Thyroid gland (tissue), 4 donors: ENCODE measurements at regions not wholly inside any gene's neighbourhood (a gene's known extent, or its start where the extent isn't known, plus 50 kb on each side); places are given as distances from the start of the nearest gene placed in this dataset.

Experiments used
- DNase-seq, 2 donors: peaks; one replicate each; pipeline ENCODE4 v3.0.0-alpha.2; 2019
- H3K27ac ChIP-seq, 3 donors: fragments of 200-600 bp; sonication (generic); 1 replicate in 2 of 3; 2 replicates in 1 of 3; pipeline ENCODE4 v1.5.1; 2016 to 2019; ENCODE audit warnings: mild to moderate bottlenecking in 1 of 3, moderate library complexity in 1 of 3
- H3K27me3 ChIP-seq: fragments of 200-600 bp; sonication (generic); one replicate; pipeline ENCODE4 v1.5.1; 2019
- H3K36me3 ChIP-seq, 2 donors: fragments of 200-600 bp; sonication (generic); one replicate each; pipeline ENCODE4 v1.5.1; 2016 to 2019
- H3K4me1 ChIP-seq, 2 donors: fragments of 200-600 bp; sonication (generic); one replicate each; pipeline ENCODE4 v1.5.1; 2017 to 2019
- H3K4me3 ChIP-seq, 3 donors: fragments of 200-600 bp; sonication (generic); replicated peaks in 1 of 3; 1 replicate in 2 of 3; 2 replicates in 1 of 3; pipeline ENCODE4 v1.5.1; 2016; ENCODE audit warnings: mild to moderate bottlenecking in 1 of 3
- H3K9me3 ChIP-seq: fragments of 200-600 bp; sonication (generic); one replicate; pipeline ENCODE4 v1.5.1; 2017
- POLR2A ChIP-seq, 2 donors: fragments of 450-650 bp; IDR thresholded peaks; one replicate each; pipeline ENCODE4 v1.6.1; 2017; ENCODE audit warnings: antibody characterized with exemption in 2 of 2, mild to moderate bottlenecking in 2 of 2, moderate library complexity in 1 of 2
- WGBS, 2 donors: methylation state at CpG; one replicate each; pipeline ENCODE4 v1.1.5; 2017; 5-methylcytosine and 5-hydroxymethylcytosine counted together
- intact Hi-C: fragments of 100-400 bp; cut with DNase I; formaldehyde crosslinking; loops from one replicate; pipeline ENCODE4 v1.15.1; 2023
- TF ChIP-seq, protein P1 (sequence below), 6 experiments: fragments of 200-600 bp in 3 of 6; fragments of 450-650 bp in 3 of 6; sonication (generic) in 3 of 6; IDR thresholded peaks; one replicate each; pipeline ENCODE4 v1.5.1; 2016 to 2019; ENCODE audit warnings: antibody characterized with exemption in 6 of 6, mild to moderate bottlenecking in 2 of 6, inconsistent platforms in 1 of 6, moderate library complexity in 1 of 6

DNA sequence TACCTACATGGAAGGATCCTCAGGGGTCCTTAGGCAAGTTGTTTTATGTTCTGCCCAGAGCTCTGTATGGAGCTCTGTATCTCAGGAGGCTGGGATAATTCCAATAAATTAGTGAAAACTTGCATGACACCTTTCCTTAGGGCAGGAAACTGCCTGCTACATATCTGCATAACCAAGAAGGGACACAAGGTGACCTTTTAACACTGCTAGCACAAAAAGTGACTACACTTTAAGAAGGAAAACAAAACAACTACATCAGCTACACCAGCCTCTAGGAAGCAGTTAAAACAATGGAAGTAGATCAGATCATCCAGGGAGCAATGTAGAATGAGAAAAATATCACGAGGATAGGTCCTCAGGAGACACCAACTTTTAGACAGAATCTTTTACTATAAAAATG is 93.9 kb downstream of the TNFSF18 start:
- intact Hi-C loops: no loop called here
- Histone ChIP-seq H3K9me3 (no peaks in the 10 kb centered on the region), H3K36me3 (no peaks in the 10 kb centered on the region), H3K27ac (no peak overlapping the region), H3K4me1 (no peaks in the 10 kb centered on the region), H3K4me3 (no peak overlapping the region), H3K27me3 (no peaks in the 10 kb centered on the region)
- no peak for DNase-seq
- 67 to 69% methylated on average over 1 of the region's 1 CpG for WGBS, 2 donors
- TF ChIP-seq, protein P1, sequence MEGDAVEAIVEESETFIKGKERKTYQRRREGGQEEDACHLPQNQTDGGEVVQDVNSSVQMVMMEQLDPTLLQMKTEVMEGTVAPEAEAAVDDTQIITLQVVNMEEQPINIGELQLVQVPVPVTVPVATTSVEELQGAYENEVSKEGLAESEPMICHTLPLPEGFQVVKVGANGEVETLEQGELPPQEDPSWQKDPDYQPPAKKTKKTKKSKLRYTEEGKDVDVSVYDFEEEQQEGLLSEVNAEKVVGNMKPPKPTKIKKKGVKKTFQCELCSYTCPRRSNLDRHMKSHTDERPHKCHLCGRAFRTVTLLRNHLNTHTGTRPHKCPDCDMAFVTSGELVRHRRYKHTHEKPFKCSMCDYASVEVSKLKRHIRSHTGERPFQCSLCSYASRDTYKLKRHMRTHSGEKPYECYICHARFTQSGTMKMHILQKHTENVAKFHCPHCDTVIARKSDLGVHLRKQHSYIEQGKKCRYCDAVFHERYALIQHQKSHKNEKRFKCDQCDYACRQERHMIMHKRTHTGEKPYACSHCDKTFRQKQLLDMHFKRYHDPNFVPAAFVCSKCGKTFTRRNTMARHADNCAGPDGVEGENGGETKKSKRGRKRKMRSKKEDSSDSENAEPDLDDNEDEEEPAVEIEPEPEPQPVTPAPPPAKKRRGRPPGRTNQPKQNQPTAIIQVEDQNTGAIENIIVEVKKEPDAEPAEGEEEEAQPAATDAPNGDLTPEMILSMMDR (IDR thresholded peaks at IDR 0.05): no peak
- no peak for TF ChIP-seq POLR2A (IDR thresholded peaks at IDR 0.05)

DNA sequence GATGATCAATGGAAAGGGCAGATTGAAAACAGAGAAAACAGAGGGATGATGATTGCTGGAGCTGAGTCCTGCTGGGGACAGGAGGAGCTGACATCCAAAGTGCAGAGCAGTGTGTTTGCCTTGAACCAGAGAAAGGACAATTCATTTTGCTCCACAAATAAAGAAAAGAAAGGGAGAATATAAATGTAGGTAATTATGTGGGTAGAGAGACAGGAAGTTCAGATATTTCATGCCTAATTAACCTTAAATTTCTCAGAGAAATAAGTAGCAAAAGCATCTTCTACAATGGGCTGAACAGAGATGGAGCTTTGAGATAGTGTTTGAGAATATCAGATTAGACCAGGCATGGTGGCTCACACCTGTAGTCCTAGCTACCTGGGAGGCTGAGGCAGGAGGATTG is 93.2 kb downstream of the TNFSF18 start:
- H3K27ac ChIP-seq: no peak overlapping the region
- intact Hi-C loops: no loop called here
- H3K4me1 ChIP-seq: no peaks in the 10 kb centered on the region
- no peak for DNase-seq
- H3K4me3 ChIP-seq: no peak overlapping the region
- H3K36me3 ChIP-seq: no peaks in the 10 kb centered on the region
- H3K9me3 ChIP-seq: no peaks in the 10 kb centered on the region
- H3K27me3 ChIP-seq: no peaks in the 10 kb centered on the region
- TF ChIP-seq, protein P1 (IDR thresholded peaks at IDR 0.05): no peak
- no peak for TF ChIP-seq POLR2A (IDR thresholded peaks at IDR 0.05)

DNA sequence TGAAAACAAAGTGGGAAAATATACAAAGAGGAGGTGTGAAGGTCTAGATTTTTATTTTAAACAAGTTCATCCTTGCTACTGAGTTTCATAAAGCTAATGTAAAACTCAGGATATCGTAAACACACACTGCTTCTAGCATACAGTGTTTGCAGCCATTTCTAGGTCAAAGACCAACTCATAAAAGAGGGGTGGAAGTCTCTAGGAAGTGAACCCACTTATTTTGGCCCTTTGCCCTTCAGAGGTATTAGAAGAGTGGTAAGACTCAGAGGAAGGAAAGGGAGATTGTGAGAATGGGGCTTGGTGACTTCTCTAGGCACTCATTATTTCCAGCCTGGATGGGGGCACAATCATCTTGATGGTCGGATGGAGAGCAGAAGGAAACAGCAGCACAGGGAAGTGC is 91.2 kb downstream of the TNFSF18 start:
- Histone ChIP-seq H3K4me1 (no peaks in the 10 kb centered on the region), H3K4me3 (no peak overlapping the region), H3K27me3 (no peaks in the 10 kb centered on the region), H3K9me3 (no peaks in the 10 kb centered on the region), H3K36me3 (no peaks in the 10 kb centered on the region), H3K27ac (no peak overlapping the region)
- WGBS, 2 donors: 75 to 83% methylated on average over 2 of the region's 2 CpGs
- DNase-seq: no peak
- TF ChIP-seq, protein P1 (IDR thresholded peaks at IDR 0.05): no peak
- TF ChIP-seq POLR2A (IDR thresholded peaks at IDR 0.05): no peak
- intact Hi-C loops: no loop called here

DNA sequence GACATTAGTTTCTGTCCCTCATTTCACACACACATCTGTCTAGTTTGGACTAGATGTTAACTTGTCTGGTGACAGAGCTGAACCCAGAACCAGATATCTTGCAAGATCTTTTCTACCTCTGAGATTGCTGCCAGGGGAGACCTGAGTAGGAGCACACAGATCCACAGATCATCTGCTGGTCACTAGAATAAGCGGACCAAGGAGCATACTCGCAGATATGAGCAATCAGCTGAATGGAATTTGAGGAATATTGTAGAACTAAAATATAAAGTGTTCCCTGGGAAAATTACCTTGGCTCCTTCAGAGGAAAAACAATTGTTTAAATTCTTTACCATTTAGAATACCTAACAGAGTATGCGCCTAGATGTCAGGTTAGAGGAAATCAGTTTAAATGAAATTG is 90.7 kb downstream of the TNFSF18 start:
- H3K4me1 ChIP-seq: no peaks in the 10 kb centered on the region
- H3K9me3 ChIP-seq: no peaks in the 10 kb centered on the region
- H3K4me3 ChIP-seq: no peak overlapping the region
- no peak overlapping the region for H3K27ac ChIP-seq
- no peak for TF ChIP-seq POLR2A (IDR thresholded peaks at IDR 0.05)
- TF ChIP-seq, protein P1 (IDR thresholded peaks at IDR 0.05): no peak
- no peaks in the 10 kb centered on the region for H3K36me3 ChIP-seq
- DNase-seq: no peak
- H3K27me3 ChIP-seq: no peaks in the 10 kb centered on the region
- WGBS, 2 donors: 91 to 94% methylated on average over 3 of the region's 3 CpGs
- intact Hi-C loops: no loop called here

DNA sequence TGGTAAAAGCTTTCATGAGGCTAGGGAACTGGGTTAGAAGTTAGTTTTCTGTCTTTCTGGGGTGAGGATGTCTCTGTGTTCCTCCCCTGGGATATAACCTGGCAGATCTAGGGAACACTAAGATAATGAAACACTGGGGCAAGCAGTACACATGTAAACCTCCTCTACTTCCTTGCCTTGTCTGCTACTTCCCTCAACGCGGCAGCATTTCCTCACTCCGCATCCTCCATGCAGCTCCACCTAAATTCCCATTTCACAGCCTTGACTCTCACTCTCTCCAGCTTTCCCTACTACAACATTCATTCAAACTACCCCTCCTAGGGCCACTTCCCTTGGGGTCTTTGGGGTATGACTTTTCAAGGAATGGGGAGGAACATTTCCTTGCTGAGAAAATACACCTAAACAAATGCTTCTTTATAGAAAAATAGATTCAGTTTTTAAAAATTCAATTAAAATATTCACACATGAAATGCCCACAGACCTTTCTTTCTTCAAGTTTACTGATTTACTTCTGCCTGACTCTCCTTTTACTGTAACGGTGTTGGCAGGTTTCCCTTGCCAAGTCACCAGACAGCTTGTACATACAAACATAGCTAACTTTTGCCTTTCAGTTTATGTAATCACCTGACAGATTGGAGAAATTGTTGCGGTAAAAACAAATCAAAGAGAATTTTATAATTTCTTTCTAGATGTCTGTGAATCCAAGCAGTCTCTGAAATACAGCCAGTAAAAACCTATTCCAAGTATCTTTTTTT is 90.1 kb downstream of the TNFSF18 start:
- Histone ChIP-seq H3K4me1 (no peaks in the 10 kb centered on the region), H3K36me3 (no peaks in the 10 kb centered on the region), H3K9me3 (no peaks in the 10 kb centered on the region), H3K27me3 (no peaks in the 10 kb centered on the region), H3K27ac (no peak overlapping the region), H3K4me3 (no peak overlapping the region)
- DNase-seq: no peak
- no peak for TF ChIP-seq POLR2A (IDR thresholded peaks at IDR 0.05)
- TF ChIP-seq, protein P1 (IDR thresholded peaks at IDR 0.05): no peak
- intact Hi-C loops: no loop called here
- 66 to 69% methylated on average over 5 of the region's 5 CpGs for WGBS, 2 donors
